IMR-90 (cell line): ENCODE measurements at regions not wholly inside any gene's neighbourhood (a gene's known extent, or its start where the extent isn't known, plus 50 kb on each side); places are given as distances from the start of the nearest gene placed in this dataset.

Experiments
- ATAC-seq: fragments of 200-7000 bp; cut with Tn5 transposase; 2 replicates; pipeline ENCODE4 v1.9.1; 2020; ENCODE audit warnings: low read depth, mild to moderate bottlenecking, moderate library complexity
- BruUV-seq: library from RNA; stranded (reverse); fragments of 400-500 nt; replicated peaks from 2 replicates; lab custom pipeline; 2021; lab: Mats Ljungman, UMichigan
- CTCF ChIA-PET: fragments of 300-600 bp; formaldehyde crosslinking; extraction: SDS; loops from one replicate; lab custom pipeline; 2021; ENCODE audit warnings: antibody characterized with exemption; lab: Yijun Ruan, JAX
- POLR2A ChIA-PET: fragments of 300-600 bp; sonication (Branson Sonifier 250); formaldehyde crosslinking; loops from one replicate; lab custom pipeline; 2022; ENCODE audit warnings: antibody characterized with exemption; ENCODE audit not compliant: unreplicated experiment; lab: Charles Lee
- DNase-seq: peaks from one replicate; pipeline ENCODE4 v3.0.0; 2013
- H2AFZ ChIP-seq: replicated peaks from 2 replicates; pipeline ENCODE3; 2013; ENCODE audit warnings: low read length, mild to moderate bottlenecking; ENCODE audit not compliant: poor library complexity
- H2AK5ac ChIP-seq: 2 replicates; pipeline ENCODE4 v1.6.1; 2013; ENCODE audit warnings: low read depth, low read length, inconsistent platforms
- H2AK9ac ChIP-seq: replicated peaks from 2 replicates; pipeline ENCODE3; 2013; ENCODE audit warnings: mild to moderate bottlenecking, low read depth, low read length, moderate library complexity; ENCODE audit not compliant: poor library complexity
- H2BK120ac ChIP-seq: 2 replicates; pipeline ENCODE4 v1.6.1; 2013; ENCODE audit warnings: low read depth, low read length, inconsistent platforms
- H2BK15ac ChIP-seq: 3 replicates; pipeline ENCODE4 v1.6.1; 2013; ENCODE audit warnings: low read depth, low read length, inconsistent platforms
- H2BK20ac ChIP-seq: 2 replicates; pipeline ENCODE4 v1.6.1; 2013; ENCODE audit warnings: low read depth, mild to moderate bottlenecking, inconsistent platforms, low read length, moderate library complexity
- H2BK5ac ChIP-seq: 2 replicates; pipeline ENCODE4 v1.6.1; 2013; ENCODE audit warnings: mild to moderate bottlenecking, low read depth, low read length, inconsistent platforms; ENCODE audit not compliant: poor library complexity, severe bottlenecking
- H3K14ac ChIP-seq: replicated peaks from 2 replicates; pipeline ENCODE4 v1.6.1; 2013; ENCODE audit warnings: low read depth, low read length, inconsistent platforms
- H3K18ac ChIP-seq: 2 replicates; pipeline ENCODE4 v1.6.1; 2013; ENCODE audit warnings: low read depth, low read length, control low read depth
- H3K23ac ChIP-seq: 2 replicates; pipeline ENCODE4 v1.6.1; 2013; ENCODE audit warnings: low read depth, low read length, inconsistent platforms
- H3K27ac ChIP-seq: 2 replicates; pipeline ENCODE4 v1.5.1; 2013; ENCODE audit warnings: mild to moderate bottlenecking, control low read depth, low read length; ENCODE audit not compliant: insufficient read depth
- H3K27me3 ChIP-seq: 2 replicates; pipeline ENCODE4 v1.6.1; 2013; ENCODE audit warnings: low read length; ENCODE audit not compliant: control insufficient read depth, insufficient read depth
- H3K36me3 ChIP-seq: 2 replicates; pipeline ENCODE4 v1.6.1; 2013; ENCODE audit warnings: low read length, mixed read lengths; ENCODE audit not compliant: control insufficient read depth, insufficient read depth
- H3K4ac ChIP-seq: 2 replicates; pipeline ENCODE4 v1.6.1; 2013; ENCODE audit warnings: low read depth, low read length, inconsistent platforms
- H3K4me1 ChIP-seq: 2 replicates; pipeline ENCODE4 v1.6.1; 2013; ENCODE audit warnings: low read length, mixed read lengths; ENCODE audit not compliant: control insufficient read depth, insufficient read depth
- H3K4me2 ChIP-seq: 2 replicates; pipeline ENCODE4 v1.6.1; 2013; ENCODE audit warnings: low read depth, mild to moderate bottlenecking, control low read depth, low read length, moderate library complexity
- H3K4me3 ChIP-seq: 2 replicates; pipeline ENCODE4 v1.5.1; 2013; ENCODE audit warnings: low read depth, mild to moderate bottlenecking, control low read depth, low read length, moderate library complexity; ENCODE audit not compliant: insufficient read depth
- H3K56ac ChIP-seq: 2 replicates; pipeline ENCODE4 v1.6.1; 2013; ENCODE audit warnings: low read length, inconsistent platforms; ENCODE audit not compliant: insufficient read depth; ENCODE audit errors: extremely low read depth
- H3K79me1 ChIP-seq, 2 experiments: 2 replicates each; pipeline ENCODE4 v1.6.1; 2013; ENCODE audit warnings: low read length in 2 of 2, inconsistent platforms in 1 of 2, low read depth in 1 of 2
- H3K9ac ChIP-seq: 2 replicates; pipeline ENCODE4 v1.6.1; 2013; ENCODE audit warnings: low read depth, low read length, control low read depth
- H3K9me1 ChIP-seq: 2 replicates; pipeline ENCODE4 v1.6.1; 2013; ENCODE audit warnings: low read length, inconsistent platforms; ENCODE audit not compliant: insufficient read depth
- H3K9me3 ChIP-seq: 2 replicates; pipeline ENCODE4 v1.6.1; 2013; ENCODE audit warnings: low read length; ENCODE audit not compliant: control insufficient read depth, insufficient read depth
- H4K20me1 ChIP-seq: 2 replicates; pipeline ENCODE4 v1.6.1; 2013; ENCODE audit warnings: low read length, inconsistent platforms; ENCODE audit not compliant: insufficient read depth
- H4K5ac ChIP-seq: 2 replicates; pipeline ENCODE4 v1.6.1; 2013; ENCODE audit warnings: mild to moderate bottlenecking, low read depth, low read length, control low read depth
- H4K8ac ChIP-seq, 2 experiments: 2 replicates each; pipeline ENCODE4 v1.6.1; 2013; ENCODE audit warnings: low read depth in 2 of 2, low read length in 2 of 2, control low read depth in 1 of 2, inconsistent platforms in 1 of 2
- H4K91ac ChIP-seq: 2 replicates; pipeline ENCODE4 v1.6.1; 2013; ENCODE audit warnings: low read depth, low read length, inconsistent platforms; ENCODE audit not compliant: insufficient read depth
- CEBPB ChIP-seq: IDR thresholded peaks from 2 replicates; pipeline ENCODE4 v1.6.1; 2012; ENCODE audit warnings: low read depth, low read length, improper control_type of control experiment
- ELK1 ChIP-seq: fragments of 150-350 bp; IDR thresholded peaks from 2 replicates; pipeline ENCODE4 v1.6.1; 2016; ENCODE audit warnings: low read depth, mild to moderate bottlenecking, low read length, moderate library complexity, borderline replicate concordance
- FOS ChIP-seq: fragments of 150-350 bp; IDR thresholded peaks from 2 replicates; pipeline ENCODE4 v1.6.1; 2016; ENCODE audit warnings: low read depth, low read length
- MAZ ChIP-seq: IDR thresholded peaks from 2 replicates; pipeline ENCODE4 v1.6.1; 2012; ENCODE audit warnings: low read depth, mild to moderate bottlenecking, low read length, improper control_type of control experiment, moderate library complexity, borderline replicate concordance
- MXI1 ChIP-seq: IDR thresholded peaks from 2 replicates; pipeline ENCODE4 v1.6.1; 2012; ENCODE audit warnings: low read depth, mild to moderate bottlenecking, low read length, moderate library complexity, borderline replicate concordance
- POLR2A ChIP-seq: IDR thresholded peaks from 2 replicates; pipeline ENCODE4 v1.6.1; 2012; ENCODE audit warnings: mild to moderate bottlenecking, low read depth, low read length
- RCOR1 ChIP-seq: IDR thresholded peaks from 2 replicates; pipeline ENCODE4 v1.6.1; 2012; ENCODE audit warnings: mild to moderate bottlenecking, low read length, improper control_type of control experiment; ENCODE audit not compliant: insufficient replicate concordance
- RFX5 ChIP-seq: IDR thresholded peaks from 2 replicates; pipeline ENCODE4 v1.8.0; 2012; ENCODE audit warnings: low read depth, mild to moderate bottlenecking, low read length, moderate library complexity
- SMC3 ChIP-seq: fragments of 150-350 bp; IDR thresholded peaks from 2 replicates; pipeline ENCODE4 v1.6.1; 2016; ENCODE audit warnings: low read depth, mild to moderate bottlenecking, antibody characterized with exemption, low read length, moderate library complexity
- WGBS, 2 experiments: methylation state at CpG; one replicate each; pipeline versions ENCODE4 v1.1.5 to v1.1.7; 2013; ENCODE audit warnings: missing lambda C conversion rate in 2 of 2; ENCODE audit not compliant: insufficient read length in 1 of 2; ENCODE audit errors: extremely low coverage in 2 of 2; 5-methylcytosine and 5-hydroxymethylcytosine counted together
- dilution Hi-C: fragments of 300-500 bp; cut with HindIII; formaldehyde crosslinking; loops from one replicate; pipeline ENCODE4 v1.14.3; 2018; ENCODE audit warnings: low sequenced_read_pairs; ENCODE audit not compliant: unreplicated experiment
- in situ Hi-C: fragments of 300-500 bp; cut with MboI; formaldehyde crosslinking; loops from 3 replicates; pipeline ENCODE4 v1.14.3; 2019; ENCODE audit warnings: low sequenced_read_pairs, inconsistent platforms, mixed read lengths
- intact Hi-C: fragments of 100-400 bp; cut with micrococcal nuclease; formaldehyde crosslinking; loops from 2 replicates; pipeline ENCODE4 v1.10.0; 2022

GRCh38 chr20:37627060-37627766, 66.6 kb upstream of the CTNNBL1 start:
- Histone ChIP-seq H3K9me3 (no peaks in the 10 kb centered on the region), H4K91ac (no peak overlapping the region), H2BK15ac (no peak overlapping the region), H3K27ac (no peak overlapping the region), H3K36me3 (no peaks in the 10 kb centered on the region), H2AK9ac (no peak overlapping the region), H3K18ac (no peak overlapping the region), H3K9ac (no peak overlapping the region), H3K23ac (no peak overlapping the region), H3K4ac (no peak overlapping the region), H3K9me1 (no peaks in the 10 kb centered on the region), H4K5ac (no peak overlapping the region), H2AK5ac (no peak overlapping the region), H2BK120ac (no peak overlapping the region), H4K20me1 (no peaks in the 10 kb centered on the region), H3K14ac (no peak overlapping the region), H3K27me3 (peaks cover 21% of the 10 kb centered on the region), H2BK5ac (no peak overlapping the region), H2BK20ac (no peak overlapping the region), H2AFZ (no peak overlapping the region), H3K79me1 (no peaks in the 10 kb centered on the region), H3K56ac (no peak overlapping the region), H3K4me2 (no peak overlapping the region), H3K4me1 (no peaks in the 10 kb centered on the region), H3K4me3 (no peak overlapping the region), H4K8ac (no peak overlapping the region)
- ChIA-PET CTCF (no interaction called here), POLR2A (no interaction called here)
- DNase-seq: peak; percentile 55
- TF ChIP-seq RCOR1 (peak; percentile 94), SMC3 (no peak), RFX5 (no peak), ELK1 (no peak), CEBPB (no peak), FOS (no peak), MAZ (no peak), POLR2A (no peak), MXI1 (0 out of 2 replicates have a peak, but pooled peaks have one; percentile 34)
- BruUV-seq: no TSS peak
- dilution Hi-C loops (no loop called here), intact Hi-C loops (no loop called here), in situ Hi-C loops (no loop called here)
- peak; percentile 90 for ATAC-seq
- WGBS, 2 experiments: no CpG with 5 or more reads among the region's 15 CpGs
